ENCODE measurements at regions not wholly inside any gene's neighbourhood (a gene's known extent, or its start where the extent isn't known, plus 50 kb on each side); places are given as distances from the start of the nearest gene placed in this dataset.

DNA sequence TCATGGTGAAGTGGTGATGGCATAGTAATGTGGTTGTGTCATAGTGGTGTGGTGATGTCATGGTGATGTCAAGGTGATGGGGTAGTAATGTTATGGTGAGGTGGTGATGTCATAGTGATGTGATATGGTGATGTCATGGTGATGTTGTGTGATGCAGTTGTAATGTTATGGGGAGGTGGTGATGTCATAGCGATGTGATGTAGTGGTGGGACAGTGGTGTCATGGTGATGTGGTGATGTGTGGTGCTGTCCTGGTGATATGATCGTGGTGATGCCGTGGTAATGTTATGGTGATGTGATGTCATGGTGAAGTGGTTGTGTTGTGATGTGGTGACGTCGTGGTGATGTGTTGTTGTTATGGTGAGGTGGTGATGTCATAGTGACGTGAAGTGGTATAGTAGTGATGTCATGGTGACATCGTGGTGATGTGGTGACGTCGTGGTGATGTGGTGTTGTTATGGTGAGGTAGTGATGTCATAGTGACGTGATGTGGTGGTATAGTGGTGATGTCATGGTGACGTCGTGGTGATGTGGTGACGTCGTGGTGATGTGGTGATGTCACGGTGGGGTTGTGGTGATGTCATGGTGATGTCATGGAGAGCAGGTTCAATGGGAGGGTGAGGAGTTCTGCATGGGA lies 242.7 kb upstream of the MYT1L start:
- intact Hi-C loops (cut with DNase I): no loop called here
- DNase-seq: no peak

DNA sequence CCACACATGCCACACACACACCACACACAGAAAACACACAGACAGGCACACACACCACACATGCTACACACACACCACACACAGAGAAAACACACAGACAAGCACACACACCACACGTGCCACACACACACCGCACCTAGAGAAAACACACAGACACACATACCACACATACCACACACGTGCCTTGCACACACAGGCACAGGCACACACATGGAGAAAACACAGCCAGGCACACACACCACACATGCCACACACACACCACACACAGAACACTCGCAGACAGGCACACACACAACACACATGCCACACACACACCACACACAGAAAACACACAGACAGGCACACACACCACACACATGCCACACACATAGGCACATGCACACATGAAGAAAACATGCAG lies 242.1 kb upstream of the MYT1L start:
- intact Hi-C loops (cut with DNase I): no loop called here
- DNase-seq: no peak

GRCh38 chr2:2572393-2573204 lies 241.5 kb upstream of the MYT1L start:
- intact Hi-C loops (cut with DNase I): no loop called here
- DNase-seq: no peak

DNA sequence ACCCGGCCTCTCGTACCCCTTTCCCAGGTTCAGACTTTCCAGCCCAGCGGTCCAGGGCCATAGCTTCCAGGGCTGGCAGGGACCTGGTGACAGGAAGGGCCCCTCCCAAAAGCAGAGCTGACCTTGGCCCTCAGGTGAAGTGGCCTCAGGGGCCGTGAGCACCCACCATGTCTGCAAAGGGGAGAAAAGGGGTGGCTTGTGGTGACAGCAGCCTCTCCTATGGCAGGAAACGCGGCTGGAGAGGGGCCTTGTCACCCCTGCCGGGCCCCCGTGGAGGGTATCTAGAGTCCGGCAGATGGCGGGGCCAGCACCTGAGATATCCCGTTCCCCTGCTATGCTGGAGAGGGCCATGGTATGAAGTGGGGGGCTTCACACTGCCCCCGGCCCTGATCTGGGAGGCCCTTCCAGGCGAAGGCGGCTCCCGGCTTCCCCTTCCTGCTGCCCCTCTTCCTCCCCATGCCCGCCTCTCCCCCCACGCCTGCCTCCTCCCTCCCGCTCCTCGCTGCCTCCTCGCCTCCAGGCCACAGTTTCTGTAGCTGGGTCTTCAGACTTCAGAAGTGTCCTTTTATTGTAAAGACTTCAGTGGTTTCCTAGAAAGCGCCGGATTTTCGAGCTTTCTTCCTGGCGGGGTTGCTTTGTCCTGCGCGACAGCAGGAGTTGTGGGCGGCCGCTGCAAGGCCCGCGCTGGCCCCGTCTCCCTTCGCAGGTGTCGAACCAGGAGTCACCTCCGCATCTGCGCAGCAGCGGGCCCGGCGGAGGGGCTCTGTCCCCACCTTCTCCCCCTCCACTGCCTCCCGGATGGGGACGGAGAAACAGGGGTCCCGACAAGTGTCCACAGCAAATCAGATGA lies 240.5 kb upstream of the MYT1L start:
- peak in 1 of 10 donors; percentile 82 for DNase-seq
- intact Hi-C loops (cut with DNase I): no loop called here

- intact Hi-C loops (cut with DNase I): no loop called here
- DNase-seq: no peak
Measured at GRCh38 chr2:2570871-2571270, 239.8 kb upstream of the MYT1L start.

GRCh38 chr2:2570360-2570759 lies 239.3 kb upstream of the MYT1L start:
- no peak for DNase-seq
- intact Hi-C loops (cut with DNase I): no loop called here

GRCh38 chr2:2569836-2570235 lies 238.8 kb upstream of the MYT1L start:
- no peak for DNase-seq
- intact Hi-C loops (cut with DNase I): no loop called here

DNA sequence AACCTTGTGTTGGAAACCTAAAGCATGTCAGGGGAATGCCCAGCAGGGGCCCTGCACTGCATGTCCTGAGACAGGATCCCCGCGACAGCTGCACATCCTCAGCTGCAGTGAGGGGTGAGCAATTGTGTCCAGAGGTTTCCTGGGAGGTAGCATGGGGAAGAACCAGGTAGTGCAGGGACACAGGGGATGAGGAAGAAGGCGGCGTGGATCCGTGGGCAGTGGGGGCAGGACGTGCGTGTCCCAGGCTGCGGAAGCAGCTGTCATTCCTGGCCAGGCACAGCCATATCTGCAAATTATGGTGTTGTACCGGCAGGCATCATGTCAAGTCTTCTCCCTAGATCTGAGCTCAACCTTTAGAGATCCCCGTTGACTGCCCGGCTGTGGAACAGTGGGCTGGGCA lies 238.2 kb upstream of the MYT1L start:
- intact Hi-C loops (cut with DNase I): no loop called here
- no peak for DNase-seq

DNA sequence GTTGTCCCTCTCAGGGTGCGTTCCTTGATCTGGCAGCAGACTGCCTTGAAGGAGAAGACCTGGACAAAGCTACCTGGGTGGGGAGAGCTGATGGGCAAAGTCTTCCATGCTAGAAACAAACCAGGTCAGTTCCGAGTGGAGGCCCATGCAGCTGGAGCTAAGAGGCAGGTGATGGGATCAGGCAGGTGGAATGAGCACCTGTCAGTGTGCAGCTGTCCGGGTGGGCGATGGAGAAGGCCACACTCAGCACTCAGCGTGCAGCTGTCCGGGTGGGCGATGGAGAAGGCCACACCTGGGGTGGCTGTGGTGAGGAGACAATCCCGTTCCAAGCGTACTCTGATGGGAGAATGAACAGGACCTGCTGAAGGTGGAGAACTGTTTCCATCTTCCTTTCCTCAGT lies 237.3 kb upstream of the MYT1L start:
- intact Hi-C loops (cut with DNase I): no loop called here
- DNase-seq: no peak

DNA sequence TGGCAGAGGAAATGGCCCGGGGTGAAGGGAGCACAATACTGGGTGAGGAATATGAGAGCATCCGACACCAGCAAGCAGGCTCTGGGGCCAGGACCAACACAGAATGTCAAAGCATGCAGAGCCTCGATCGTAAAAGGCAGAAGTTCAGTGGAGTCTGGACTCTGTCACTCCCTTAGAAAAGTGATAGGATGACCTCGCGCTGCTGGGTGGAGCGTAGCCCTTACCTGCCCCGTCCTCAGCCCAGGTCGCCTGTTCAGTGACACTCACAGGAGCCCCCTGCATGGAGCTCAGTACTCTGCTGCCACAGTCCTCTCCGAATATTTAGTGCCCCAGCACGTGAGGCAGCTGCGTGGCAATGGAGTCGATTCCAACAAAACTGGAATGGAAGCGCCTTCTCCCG lies 236.7 kb upstream of the MYT1L start:
- intact Hi-C loops (cut with DNase I): no loop called here
- no peak for DNase-seq

DNA sequence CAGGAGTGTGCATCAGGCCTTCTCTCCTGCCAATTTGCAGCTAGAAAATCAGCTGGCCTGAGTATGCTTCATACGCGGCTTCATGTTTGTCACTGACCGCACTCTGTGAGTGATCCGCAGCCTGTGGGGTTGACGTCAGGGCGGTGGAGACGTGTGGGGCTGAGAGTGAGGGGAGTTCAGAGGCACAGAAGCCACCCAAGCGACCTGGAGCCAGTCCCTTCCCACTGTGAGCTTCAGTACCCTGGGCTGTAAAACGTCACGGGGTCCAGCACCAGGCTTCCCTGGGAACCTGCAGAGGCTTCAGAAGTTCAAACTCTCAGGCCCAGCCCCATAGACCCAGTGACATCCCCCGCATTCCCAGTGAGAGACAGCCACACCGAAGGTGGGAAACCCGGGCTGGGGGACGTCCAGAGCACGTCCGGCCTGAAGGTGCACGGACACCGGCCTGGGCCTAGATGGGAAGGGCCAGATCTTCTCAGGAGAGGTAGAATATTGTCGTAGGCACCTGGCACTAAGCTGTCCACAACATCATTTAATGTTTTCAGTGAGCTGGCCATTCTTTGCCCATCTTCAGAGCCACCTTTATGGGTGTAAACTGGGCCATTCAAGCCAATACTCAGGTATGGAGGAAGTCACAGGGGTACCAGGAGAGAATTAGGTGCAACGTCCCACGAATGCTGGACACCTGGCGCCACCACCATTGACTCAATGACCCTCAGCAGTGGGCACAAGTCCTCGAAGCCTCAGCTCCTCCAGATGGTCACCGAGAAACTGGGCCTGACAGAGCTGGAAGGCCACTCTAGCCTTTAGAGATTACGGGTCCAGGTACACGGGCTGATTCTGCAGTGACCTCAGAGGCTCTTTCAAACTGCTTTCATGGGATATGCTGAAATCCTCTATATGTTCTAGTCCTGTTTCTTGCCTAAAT lies 235.6 kb upstream of the MYT1L start:
- DNase-seq: no peak
- intact Hi-C loops (cut with DNase I): no loop called here

DNA sequence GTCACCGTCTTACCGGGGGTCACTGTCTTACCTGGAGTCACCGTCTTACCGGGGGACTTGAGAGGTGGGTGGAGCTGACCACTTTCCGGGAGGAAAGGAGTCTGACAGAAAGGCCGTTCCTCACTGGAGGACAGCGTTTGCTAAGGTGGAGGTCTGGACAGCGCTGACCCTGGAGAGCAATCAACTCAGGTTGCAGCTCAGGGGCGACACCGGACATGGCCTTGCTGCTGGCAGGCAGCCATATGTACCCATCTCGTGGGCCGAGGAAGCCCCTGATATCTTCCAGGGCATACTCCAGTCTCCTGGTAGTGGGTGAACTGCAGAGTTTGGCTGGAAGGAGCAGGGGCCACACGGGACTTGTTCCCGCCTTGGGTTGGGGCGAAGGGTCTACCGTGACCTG lies 234.6 kb upstream of the MYT1L start:
- DNase-seq: no peak
- intact Hi-C loops (cut with DNase I): no loop called here

DNA sequence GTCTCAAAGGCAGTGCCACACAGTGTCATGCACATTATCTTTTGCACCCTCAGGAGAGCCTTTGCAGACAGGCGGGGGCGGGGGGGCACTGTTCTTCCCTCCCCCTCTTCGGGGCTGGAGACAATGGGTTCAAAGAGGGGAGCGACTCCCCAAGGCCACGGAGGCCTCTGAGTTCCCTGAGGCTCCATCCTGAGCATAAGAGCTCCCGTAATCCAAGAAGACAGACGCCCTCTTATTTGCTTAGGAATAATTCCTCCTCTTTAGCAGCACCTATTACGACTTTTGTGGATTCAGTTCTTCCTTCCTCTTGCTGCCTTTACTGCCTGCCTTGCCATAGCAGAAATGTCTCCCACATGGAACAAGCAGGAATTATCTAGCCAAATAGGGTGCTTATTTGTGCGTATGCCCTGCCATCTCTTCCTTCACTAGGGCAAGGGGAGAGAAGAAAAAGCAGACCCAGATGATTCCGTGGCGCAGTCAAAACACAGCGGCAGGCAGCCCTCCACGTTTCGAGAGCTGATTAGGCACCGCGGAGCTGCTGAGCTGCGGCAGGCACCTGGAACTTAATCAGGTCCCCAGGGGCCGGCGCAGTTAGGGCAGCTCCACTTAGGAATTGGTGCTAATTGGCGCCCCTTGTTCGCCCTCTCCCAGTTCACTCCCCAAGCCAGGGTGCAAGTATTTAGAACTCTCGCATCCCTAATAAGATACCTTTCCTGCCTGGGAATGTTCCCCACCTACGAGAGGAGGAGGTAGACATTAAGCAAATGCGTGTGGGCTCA lies 233.4 kb upstream of the MYT1L start:
- no peak for DNase-seq
- intact Hi-C loops (cut with DNase I): no loop called here

DNA sequence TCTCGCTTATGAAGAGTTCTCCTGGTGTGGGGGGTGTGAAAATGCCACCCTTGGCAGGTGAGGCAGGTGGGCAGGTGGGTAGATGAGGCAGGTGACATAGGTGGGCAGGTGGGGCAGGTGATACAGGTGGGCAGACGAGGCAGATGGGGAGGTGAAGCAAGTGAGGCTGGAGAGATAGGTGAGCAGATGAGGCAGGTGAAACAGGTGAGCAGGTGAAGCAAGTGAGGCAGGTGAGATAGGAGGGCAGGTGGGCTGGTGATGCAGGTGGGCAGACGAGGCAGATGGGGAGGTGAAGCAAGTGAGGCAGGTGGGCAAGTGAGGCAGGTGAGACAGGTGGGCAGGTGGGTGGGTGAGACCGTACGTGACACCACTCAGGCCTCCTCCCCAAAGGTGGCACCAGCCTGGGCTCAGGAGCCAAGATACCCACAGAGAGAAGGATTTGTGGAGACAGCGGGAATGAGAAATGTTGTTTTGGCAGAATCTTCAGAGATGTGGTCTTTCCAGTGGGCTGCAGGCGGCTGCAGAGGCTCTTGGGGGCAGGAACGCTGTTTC lies 232.3 kb upstream of the MYT1L start:
- intact Hi-C loops (cut with DNase I): no loop called here
- peak in 1 of 10 donors; percentile 65 for DNase-seq

GRCh38 chr2:2562867-2563266 lies 231.8 kb upstream of the MYT1L start:
- intact Hi-C loops (cut with DNase I): no loop called here

GRCh38 chr2:2561346-2562095 lies 230.4 kb upstream of the MYT1L start:
- intact Hi-C loops (cut with DNase I): no loop called here
- peak in 1 of 10 donors; percentile 70 for DNase-seq

More at GRCh38 chr2:2562867-2563266, 231.8 kb upstream of the MYT1L start:
- DNase-seq: peak in 1 of 10 donors; percentile 58

GRCh38 chr2:2560374-2561015 lies 229.4 kb upstream of the MYT1L start:
- peak in 1 of 10 donors; percentile 80 for DNase-seq
- intact Hi-C loops (cut with DNase I): no loop called here

DNA sequence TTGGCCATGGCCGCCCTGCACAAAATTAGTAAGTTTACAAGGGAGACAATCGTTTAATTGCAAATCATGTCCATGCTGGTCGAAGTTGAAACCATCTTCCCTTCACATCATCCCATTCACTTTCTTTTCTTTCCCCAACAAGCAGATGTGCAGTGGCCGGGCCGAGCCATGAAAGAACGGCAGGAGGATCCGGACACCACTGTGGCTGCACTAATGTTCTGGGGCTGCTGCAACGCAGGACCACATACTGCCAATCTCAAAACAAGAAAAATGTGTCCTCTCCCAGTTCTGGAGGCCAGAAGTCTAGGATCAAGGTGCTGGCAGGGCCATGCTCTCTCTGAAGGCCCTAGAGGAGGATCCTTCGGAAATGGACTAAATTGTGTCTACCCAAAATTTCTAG lies 227.4 kb upstream of the MYT1L start:
- intact Hi-C loops (cut with DNase I): no loop called here
- peak in 1 of 10 donors; percentile 24 for DNase-seq

Data from posterior cingulate gyrus (tissue), 11 donors.